Ovary (tissue), 3 donors: ENCODE measurements at regions not wholly inside any gene's neighbourhood (a gene's known extent, or its start where the extent isn't known, plus 50 kb on each side); places are given as distances from the start of the nearest gene placed in this dataset.

ENCODE experiments used
- CTCF ChIP-seq, 3 donors: fragments of 450-650 bp in 2 of 3; fragments of 200-600 bp in 1 of 3; IDR thresholded peaks; one replicate each; pipeline versions ENCODE4 v1.5.1 to v1.8.0; 2016 to 2022; ENCODE audit warnings: antibody characterized with exemption in 3 of 3, mild to moderate bottlenecking in 1 of 3
- EP300 ChIP-seq: sonication (generic); formaldehyde crosslinking; IDR thresholded peaks from one replicate; pipeline ENCODE4 v1.6.1; 2017; ENCODE audit warnings: antibody characterized with exemption
- donor health status: DM: no; HTN: no; CAD: no.

GRCh38 chr3:106296062-106296461 is 427.2 kb upstream of the CBLB start:
- no peak for TF ChIP-seq CTCF (IDR thresholded peaks at IDR 0.05)
- TF ChIP-seq EP300, result no peak
